Spleen (tissue), 11 donors: ENCODE measurements at regions not wholly inside any gene's neighbourhood (a gene's known extent, or its start where the extent isn't known, plus 50 kb on each side); places are given as distances from the start of the nearest gene placed in this dataset.

Experiments
- DNase-seq: peaks from one replicate; pipeline ENCODE4 v3.0.0-alpha.2; 2020
- H3K27ac ChIP-seq, 8 donors: fragments of 200-600 bp; sonication (generic) in 7 of 8; 1 replicate in 4 of 8; 2 replicates in 4 of 8; pipeline versions ENCODE4 v1.5.0 to v1.8.0; 2016 to 2021; ENCODE audit warnings: inconsistent platforms in 4 of 8, mild to moderate bottlenecking in 4 of 8, moderate library complexity in 1 of 8
- H3K27me3 ChIP-seq, 7 donors: fragments of 200-600 bp; sonication (generic) in 6 of 7; replicated peaks in 1 of 7; 1 replicate in 4 of 7; 2 replicates in 3 of 7; pipeline versions ENCODE4 v1.5.0 to v1.8.0; 2016 to 2021; ENCODE audit warnings: inconsistent platforms in 3 of 7, mild to moderate bottlenecking in 1 of 7
- H3K36me3 ChIP-seq, 6 donors: fragments of 200-600 bp; sonication (generic) in 5 of 6; 1 replicate in 4 of 6; 2 replicates in 2 of 6; pipeline versions ENCODE4 v1.5.0 to v1.8.0; 2016 to 2021; ENCODE audit warnings: inconsistent platforms in 2 of 6
- H3K4me1 ChIP-seq, 6 donors: fragments of 200-600 bp; sonication (generic) in 5 of 6; 1 replicate in 3 of 6; 2 replicates in 3 of 6; pipeline versions ENCODE4 v1.5.0 to v1.8.0; 2016 to 2021; ENCODE audit warnings: inconsistent platforms in 3 of 6
- H3K4me3 ChIP-seq, 8 donors: fragments of 200-600 bp; sonication (generic) in 7 of 8; 1 replicate in 4 of 8; 2 replicates in 4 of 8; pipeline versions ENCODE4 v1.5.0 to v1.8.0; 2016 to 2021; ENCODE audit warnings: inconsistent platforms in 4 of 8, mild to moderate bottlenecking in 4 of 8, moderate library complexity in 2 of 8
- H3K9me3 ChIP-seq, 8 donors: fragments of 200-600 bp; sonication (generic) in 7 of 8; 1 replicate in 4 of 8; 2 replicates in 4 of 8; pipeline versions ENCODE4 v1.5.0 to v1.8.0; 2016 to 2021; ENCODE audit warnings: inconsistent platforms in 4 of 8
- CTCF ChIP-seq, 11 experiments: fragments of 200-600 bp in 7 of 11; fragments of 450-650 bp in 4 of 11; sonication (generic) in 4 of 11; IDR thresholded peaks in 8 of 11; conservative IDR thresholded peaks in 3 of 11; 1 replicate in 7 of 11; 2 replicates in 4 of 11; pipeline versions ENCODE4 v1.4.0 to v1.8.0; 2016 to 2021; ENCODE audit warnings: antibody characterized with exemption in 11 of 11, inconsistent platforms in 4 of 11, mild to moderate bottlenecking in 1 of 11
- POLR2A ChIP-seq, 3 donors: fragments of 450-650 bp; IDR thresholded peaks; one replicate each; pipeline ENCODE4 v1.5.1; 2017; ENCODE audit warnings: antibody characterized with exemption in 3 of 3, mild to moderate bottlenecking in 1 of 3
- POLR2AphosphoS5 ChIP-seq, 3 donors: sonication (generic); formaldehyde crosslinking; IDR thresholded peaks; one replicate each; pipeline ENCODE4 v1.5.1; 2017; ENCODE audit warnings: antibody characterized with exemption in 3 of 3
- WGBS, 5 donors: extraction: QIAGEN DNeasy Blood & Tissue Kit in 3 of 5; methylation state at CpG; one replicate each; pipeline versions ENCODE4 v1.1.5 to v1.1.7; 2013 to 2018; 5-methylcytosine and 5-hydroxymethylcytosine counted together
- intact Hi-C: fragments of 100-400 bp; cut with DNase I; formaldehyde crosslinking; loops from one replicate; pipeline ENCODE4 v1.15.0; 2023; ENCODE audit warnings: low total_unique reads
- donor health status: healthy with polysubstance abuse.
- donor health status: DM: no; HTN: no; CAD: no; lungs with moderate emphysema.
- donor health status: DM: no; HTN: no; CAD: no.
- donor health status: Bipolar disorder and iron deficiency.
- donor health status: healthy.
- donor health status: DM: no; HTN: no; CAD: no.
- donor health status: DM: yes; HTN: yes; CAD: no.

GRCh38 chr5:119811458-119811857 is 182.1 kb downstream of the FAM170A start:
- intact Hi-C loops = no loop called here
- WGBS, 5 donors = 80 to 84% (median 81%) methylated on average over 5 of the region's 5 CpGs

GRCh38 chr5:119814655-119815054 is 185.3 kb downstream of the FAM170A start:
- TF ChIP-seq POLR2A (IDR thresholded peaks at IDR 0.05) = no peak
- TF ChIP-seq POLR2AphosphoS5 (IDR thresholded peaks at IDR 0.05) = no peak
- TF ChIP-seq CTCF (IDR thresholded peaks at IDR 0.05 in 8 of 11, conservative IDR thresholded peaks at IDR 0.05 in 3 of 11) = no peak
- WGBS, 5 donors = 79 to 96% (median 90%) methylated on average over 6 of the region's 6 CpGs
- H3K27me3 ChIP-seq = no peaks in the 10 kb centered on the region
- DNase-seq = no peak
- no peaks in the 10 kb centered on the region for H3K36me3 ChIP-seq
- H3K27ac ChIP-seq = no peak overlapping the region
- H3K4me1 ChIP-seq = no peaks in the 10 kb centered on the region
- peaks cover 0 to 4% (median 0%) of the 10 kb centered on the region in 8 donors for H3K9me3 ChIP-seq
- H3K4me3 ChIP-seq = no peak overlapping the region
- intact Hi-C loops = no loop called here

More at GRCh38 chr5:119811458-119811857, 182.1 kb downstream of the FAM170A start:
- Histone ChIP-seq H3K36me3 (no peaks in the 10 kb centered on the region), H3K4me1 (no peaks in the 10 kb centered on the region), H3K27ac (no peak overlapping the region), H3K27me3 (no peaks in the 10 kb centered on the region), H3K4me3 (no peak overlapping the region), H3K9me3 (peaks cover 0 to 35% (median 27%) of the 10 kb centered on the region in 8 donors)
- TF ChIP-seq POLR2AphosphoS5 (IDR thresholded peaks at IDR 0.05) = no peak
- no peak for TF ChIP-seq CTCF (IDR thresholded peaks at IDR 0.05 in 8 of 11, conservative IDR thresholded peaks at IDR 0.05 in 3 of 11)
- no peak for TF ChIP-seq POLR2A (IDR thresholded peaks at IDR 0.05)
- DNase-seq = no peak

GRCh38 chr5:119816055-119816454 is 186.7 kb downstream of the FAM170A start:
- intact Hi-C loops = no loop called here
- no peak for DNase-seq

GRCh38 chr5:119820016-119820415 is 190.7 kb downstream of the FAM170A start:
- WGBS, 5 donors = 76 to 91% (median 81%) methylated on average over 1 of the region's 1 CpG
- intact Hi-C loops = no loop called here
- no peak for TF ChIP-seq CTCF (IDR thresholded peaks at IDR 0.05 in 8 of 11, conservative IDR thresholded peaks at IDR 0.05 in 3 of 11)
- TF ChIP-seq POLR2AphosphoS5 (IDR thresholded peaks at IDR 0.05) = no peak
- TF ChIP-seq POLR2A (IDR thresholded peaks at IDR 0.05) = no peak

More at GRCh38 chr5:119816055-119816454, 186.7 kb downstream of the FAM170A start:
- no peaks in the 10 kb centered on the region for H3K4me1 ChIP-seq
- H3K4me3 ChIP-seq = no peak overlapping the region
- H3K9me3 ChIP-seq = no peaks in the 10 kb centered on the region
- H3K27ac ChIP-seq = no peak overlapping the region
- TF ChIP-seq POLR2AphosphoS5 (IDR thresholded peaks at IDR 0.05) (no peak), POLR2A (IDR thresholded peaks at IDR 0.05) (no peak), CTCF (IDR thresholded peaks at IDR 0.05 in 8 of 11, conservative IDR thresholded peaks at IDR 0.05 in 3 of 11) (no peak)
- no peaks in the 10 kb centered on the region for H3K27me3 ChIP-seq
- no peaks in the 10 kb centered on the region for H3K36me3 ChIP-seq

More at GRCh38 chr5:119820016-119820415, 190.7 kb downstream of the FAM170A start:
- no peaks in the 10 kb centered on the region for H3K27me3 ChIP-seq
- no peaks in the 10 kb centered on the region for H3K4me1 ChIP-seq
- H3K36me3 ChIP-seq = no peaks in the 10 kb centered on the region
- H3K4me3 ChIP-seq = no peak overlapping the region
- H3K9me3 ChIP-seq = no peaks in the 10 kb centered on the region
- no peak overlapping the region for H3K27ac ChIP-seq
- no peak for DNase-seq
